Erythroblast (primary cell): ENCODE measurements at regions not wholly inside any gene's neighbourhood (a gene's known extent, or its start where the extent isn't known, plus 50 kb on each side); places are given as distances from the start of the nearest gene placed in this dataset.

Experiments
- GATA1 ChIP-seq: IDR thresholded peaks from 2 replicates; pipeline ENCODE4 v1.6.1; 2011; ENCODE audit warnings: low read depth, mild to moderate bottlenecking, control low read depth, low read length, moderate library complexity
- POLR2A ChIP-seq: IDR thresholded peaks from 2 replicates; pipeline ENCODE4 v1.6.1; 2011; ENCODE audit warnings: mild to moderate bottlenecking, low read length

DNA sequence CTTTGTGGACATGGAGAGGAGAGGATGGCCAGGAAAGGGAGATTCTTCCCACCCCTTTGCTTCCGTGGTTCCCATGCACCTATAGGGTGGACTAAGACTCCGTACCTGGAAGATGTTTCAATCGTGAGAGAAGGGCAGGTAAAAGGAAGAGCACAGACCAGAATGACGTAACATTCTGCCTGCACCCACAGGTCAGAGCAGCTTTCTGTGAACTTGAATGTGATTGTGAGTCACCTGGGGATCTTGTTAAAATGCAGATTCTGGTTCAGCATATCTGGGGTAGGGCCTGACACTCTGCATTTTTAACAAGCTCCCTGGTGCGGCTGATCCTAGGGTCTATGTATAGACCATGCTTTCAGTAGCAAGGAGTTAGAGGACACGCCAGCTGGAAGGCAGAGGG, 164.1 kb upstream of the SGK1 start:
- TF ChIP-seq POLR2A (no peak), GATA1 (no peak)
